H1 (cell line): ENCODE measurements at regions not wholly inside any gene's neighbourhood (a gene's known extent, or its start where the extent isn't known, plus 50 kb on each side); places are given as distances from the start of the nearest gene placed in this dataset.

Experiments
- CTCF ChIA-PET: fragments of 300-600 bp; sonication (Branson Sonifier 250); formaldehyde crosslinking; loops from one replicate; lab custom pipeline; 2021; ENCODE audit not compliant: partially characterized antibody; lab: Charles Lee
- POLR2A ChIA-PET: fragments of 300-600 bp; sonication (Branson Sonifier 250); formaldehyde crosslinking; loops from one replicate; lab custom pipeline; 2021; ENCODE audit warnings: inconsistent platforms; ENCODE audit not compliant: partially characterized antibody; lab: Charles Lee
- DNase-seq, 2 experiments: peaks; one replicate each; pipeline versions ENCODE4 v3.0.0 to v3.0.0-alpha.2; 2010 to 2022; ENCODE audit warnings: low spot score in 2 of 2, low read depth in 1 of 2, mixed read lengths in 1 of 2
- FAIRE-seq: peaks from 2 replicates; lab custom pipeline; 2011; peaks lifted over from hg19 to GRCh38; lab: Jason Lieb, UNC
- H2AFZ ChIP-seq: 2 replicates; pipeline ENCODE4 v1.8.1; 2012; ENCODE audit warnings: low read length, inconsistent platforms
- H2AK5ac ChIP-seq: 2 replicates; pipeline ENCODE4 v1.6.1; 2013; ENCODE audit warnings: low read depth, low read length
- H2BK120ac ChIP-seq: replicated peaks from 2 replicates; pipeline ENCODE3; 2013; ENCODE audit warnings: low read depth, low read length, inconsistent platforms
- H2BK12ac ChIP-seq: 2 replicates; pipeline ENCODE4 v1.6.1; 2013; ENCODE audit warnings: low read depth, low read length
- H2BK15ac ChIP-seq: 2 replicates; pipeline ENCODE4 v1.6.1; 2013; ENCODE audit warnings: low read length
- H2BK20ac ChIP-seq: 2 replicates; pipeline ENCODE4 v1.6.1; 2013; ENCODE audit warnings: low read length
- H2BK5ac ChIP-seq: 2 replicates; pipeline ENCODE4 v1.6.1; 2013; ENCODE audit warnings: low read depth, low read length
- H3K14ac ChIP-seq: 2 replicates; pipeline ENCODE4 v1.6.1; 2013; ENCODE audit warnings: inconsistent platforms; ENCODE audit not compliant: insufficient read length
- H3K18ac ChIP-seq: 2 replicates; pipeline ENCODE4 v1.6.1; 2013; ENCODE audit warnings: low read length; ENCODE audit errors: extremely low read depth
- H3K23ac ChIP-seq: 2 replicates; pipeline ENCODE4 v1.6.1; 2013; ENCODE audit warnings: inconsistent platforms; ENCODE audit not compliant: insufficient read length
- H3K23me2 ChIP-seq: 2 replicates; pipeline ENCODE4 v1.6.1; 2013; ENCODE audit warnings: low read depth, low read length
- H3K27ac ChIP-seq: 2 replicates; pipeline ENCODE4 v1.6.1; 2011; ENCODE audit warnings: low read depth, low read length, inconsistent platforms
- H3K27me3 ChIP-seq, 4 experiments: replicated peaks in 1 of 4; 1 replicate in 1 of 4; 2 replicates in 3 of 4; pipeline versions ENCODE4 v1.6.1 to v1.8.1; 2011 to 2013; ENCODE audit warnings: low read length in 3 of 4, mild to moderate bottlenecking in 3 of 4, inconsistent platforms in 2 of 4, mixed read lengths in 2 of 4, moderate library complexity in 1 of 4; ENCODE audit not compliant: control insufficient read depth in 3 of 4, insufficient read depth in 3 of 4; ENCODE audit errors: extremely low read depth in 1 of 4
- H3K36me3 ChIP-seq, 4 experiments: 2 replicates each; pipeline versions ENCODE4 v1.6.1 to v1.8.1; 2011 to 2013; ENCODE audit warnings: mild to moderate bottlenecking in 4 of 4, low read length in 3 of 4, moderate library complexity in 2 of 4, control low read depth in 1 of 4, inconsistent platforms in 1 of 4; ENCODE audit not compliant: insufficient read depth in 4 of 4, control insufficient read depth in 2 of 4
- H3K4ac ChIP-seq: replicated peaks from 2 replicates; pipeline ENCODE3; 2013; ENCODE audit warnings: low read length, low read depth, mixed read lengths, inconsistent platforms; ENCODE audit not compliant: insufficient read length
- H3K4me1 ChIP-seq, 4 experiments: replicated peaks in 1 of 4; 1 replicate in 1 of 4; 2 replicates in 3 of 4; pipeline versions ENCODE4 v1.6.1 to v1.8.1; 2011 to 2013; ENCODE audit warnings: low read length in 3 of 4, inconsistent platforms in 2 of 4, mixed read lengths in 1 of 4; ENCODE audit not compliant: insufficient read depth in 4 of 4, control insufficient read depth in 3 of 4
- H3K4me2 ChIP-seq, 2 experiments: 2 replicates each; pipeline versions ENCODE4 v1.6.1 to v1.8.1; 2011 to 2013; ENCODE audit warnings: low read depth in 2 of 2, low read length in 2 of 2, control low read depth in 1 of 2, inconsistent platforms in 1 of 2, mild to moderate bottlenecking in 1 of 2; ENCODE audit not compliant: insufficient read depth in 1 of 2
- H3K4me3 ChIP-seq, 4 experiments: fragments of 200-600, 300-600 bp in 1 of 4; sonication (generic), shearing (Covaris generic), sonication (Bioruptor Twin) in 1 of 4; 2 replicates each; pipeline versions ENCODE4 v1.5.1 to v1.8.1; 2011 to 2016; ENCODE audit warnings: low read length in 4 of 4, low read depth in 3 of 4, control low read depth in 2 of 4, inconsistent platforms in 2 of 4, mild to moderate bottlenecking in 2 of 4, mixed read lengths in 1 of 4, moderate library complexity in 1 of 4; ENCODE audit not compliant: insufficient read depth in 2 of 4; ENCODE audit errors: extremely low read depth in 1 of 4
- H3K56ac ChIP-seq: replicated peaks from 2 replicates; pipeline ENCODE3; 2013; ENCODE audit warnings: low read depth, mild to moderate bottlenecking, mixed read lengths, low read length, inconsistent platforms; ENCODE audit not compliant: insufficient read length
- H3K79me1 ChIP-seq: 2 replicates; pipeline ENCODE4 v1.6.1; 2013; ENCODE audit warnings: low read depth, low read length, control low read depth
- H3K79me2 ChIP-seq, 2 experiments: 2 replicates each; pipeline versions ENCODE4 v1.6.1 to v1.8.1; 2012 to 2013; ENCODE audit warnings: low read length in 2 of 2, mild to moderate bottlenecking in 2 of 2, inconsistent platforms in 1 of 2; ENCODE audit not compliant: insufficient read depth in 2 of 2, control insufficient read depth in 1 of 2
- H3K9ac ChIP-seq, 4 experiments: replicated peaks in 1 of 4; 1 replicate in 1 of 4; 2 replicates in 3 of 4; pipeline versions ENCODE4 v1.6.1 to v1.8.1; 2011 to 2013; ENCODE audit warnings: low read depth in 3 of 4, low read length in 3 of 4, control low read depth in 2 of 4, mild to moderate bottlenecking in 2 of 4, moderate library complexity in 2 of 4, inconsistent platforms in 1 of 4; ENCODE audit errors: extremely low read depth in 1 of 4
- H3K9me3 ChIP-seq, 2 experiments: 2 replicates each; pipeline versions ENCODE4 v1.6.1 to v1.8.1; 2012 to 2013; ENCODE audit warnings: mild to moderate bottlenecking in 2 of 2, moderate library complexity in 2 of 2, control low read depth in 1 of 2, inconsistent platforms in 1 of 2, low read depth in 1 of 2, low read length in 1 of 2, mixed read lengths in 1 of 2; ENCODE audit not compliant: insufficient read depth in 2 of 2
- H4K20me1 ChIP-seq, 2 experiments: replicated peaks in 1 of 2; 2 replicates each; pipeline versions ENCODE3 to v1.8.1; 2011 to 2013; ENCODE audit warnings: inconsistent platforms in 2 of 2, low read length in 2 of 2, mild to moderate bottlenecking in 1 of 2; ENCODE audit not compliant: insufficient read depth in 2 of 2, control insufficient read depth in 1 of 2
- H4K5ac ChIP-seq: 2 replicates; pipeline ENCODE4 v1.6.1; 2013; ENCODE audit warnings: low read length, low read depth, mixed read lengths, inconsistent platforms; ENCODE audit not compliant: insufficient read length
- H4K8ac ChIP-seq: 2 replicates; pipeline ENCODE4 v1.8.0; 2013; ENCODE audit warnings: mild to moderate bottlenecking, moderate library complexity, low read length, inconsistent platforms; ENCODE audit not compliant: insufficient read depth; ENCODE audit errors: extremely low read depth
- H4K91ac ChIP-seq: replicated peaks from 2 replicates; pipeline ENCODE3; 2013; ENCODE audit warnings: low read length, mixed read lengths, inconsistent platforms; ENCODE audit not compliant: insufficient read length
- BCL11A ChIP-seq, 2 experiments: IDR thresholded peaks; one replicate each; pipeline ENCODE4 v1.6.1; 2011; ENCODE audit warnings: low read depth in 2 of 2, low read length in 2 of 2, mild to moderate bottlenecking in 2 of 2
- CBX5 ChIP-seq: fragments of 300-800, 300-1000 bp; sonication (generic); IDR thresholded peaks from 2 replicates; pipeline ENCODE4 v1.7.1; 2016; ENCODE audit warnings: antibody characterized with exemption, low read length, low read depth
- CHD2 ChIP-seq: IDR thresholded peaks from 2 replicates; pipeline ENCODE4 v1.6.1; 2012; ENCODE audit warnings: low read length, improper control_type of control experiment
- GABPA ChIP-seq: IDR thresholded peaks from 2 replicates; pipeline ENCODE4 v1.6.1; 2011; ENCODE audit warnings: mild to moderate bottlenecking, low read length, moderate library complexity, borderline replicate concordance; ENCODE audit not compliant: insufficient read depth
- HDAC6 ChIP-seq: IDR thresholded peaks from one replicate; pipeline ENCODE4 v1.7.1; 2012; ENCODE audit warnings: low read depth, mild to moderate bottlenecking, inconsistent platforms, low read length, moderate library complexity
- RNF2 ChIP-seq: fragments of 200-900, 300-1000 bp; sonication (generic); IDR thresholded peaks from 2 replicates; pipeline ENCODE4 v1.7.1; 2016; ENCODE audit warnings: borderline replicate concordance, low read depth, mild to moderate bottlenecking, antibody characterized with exemption, low read length; ENCODE audit not compliant: poor library complexity, severe bottlenecking; ENCODE audit errors: missing control alignments
- SAP30 ChIP-seq: fragments of 300-600 bp; sonication (generic); IDR thresholded peaks from 2 replicates; pipeline ENCODE4 v1.7.1; 2012; ENCODE audit warnings: low read length, moderate library complexity, mild to moderate bottlenecking, inconsistent platforms; ENCODE audit not compliant: insufficient read depth, insufficient replicate concordance
- SIN3A ChIP-seq, 2 experiments: IDR thresholded peaks in 1 of 2; conservative IDR thresholded peaks in 1 of 2; 2 replicates each; pipeline ENCODE4 v1.6.1; 2011 to 2012; ENCODE audit warnings: low read length in 2 of 2, improper control_type of control experiment in 1 of 2, low read depth in 1 of 2, mild to moderate bottlenecking in 1 of 2
- TAF7 ChIP-seq: optimal IDR thresholded peaks from 2 replicates; pipeline ENCODE3; 2011; ENCODE audit warnings: low read depth, mild to moderate bottlenecking, inconsistent platforms, low read length, moderate library complexity, borderline replicate concordance
- YY1 ChIP-seq: IDR thresholded peaks from 2 replicates; pipeline ENCODE4 v1.6.1; 2011; ENCODE audit warnings: low read depth, mild to moderate bottlenecking, low read length
- WGBS, 2 experiments: shearing (Covaris generic) in 1 of 2; methylation state at CpG; one replicate each; pipeline versions ENCODE4 v1.1.6 to v1.1.7; 2013 to 2015; ENCODE audit warnings: low lambda C conversion rate in 2 of 2, mixed read lengths in 2 of 2, inconsistent platforms in 1 of 2, low coverage in 1 of 2, missing lambda C conversion rate in 1 of 2; ENCODE audit not compliant: insufficient replicate concordance in 2 of 2, insufficient coverage in 1 of 2, insufficient read length in 1 of 2; ENCODE audit errors: extremely low coverage in 1 of 2, missing lambda C conversion rate in 1 of 2; 5-methylcytosine and 5-hydroxymethylcytosine counted together
- TF ChIP-seq, protein P1 (sequence below): IDR thresholded peaks from 2 replicates; pipeline ENCODE4 v1.6.1; 2012; ENCODE audit warnings: inconsistent platforms
- TF ChIP-seq, protein P2 (sequence below): IDR thresholded peaks from 2 replicates; pipeline ENCODE4 v1.6.1; 2012; ENCODE audit warnings: inconsistent platforms
- TF ChIP-seq, protein P3 (sequence below): IDR thresholded peaks from 2 replicates; pipeline ENCODE4 v1.6.1; 2011; ENCODE audit warnings: low read depth, mild to moderate bottlenecking, low read length; ENCODE audit not compliant: insufficient read depth

DNA sequence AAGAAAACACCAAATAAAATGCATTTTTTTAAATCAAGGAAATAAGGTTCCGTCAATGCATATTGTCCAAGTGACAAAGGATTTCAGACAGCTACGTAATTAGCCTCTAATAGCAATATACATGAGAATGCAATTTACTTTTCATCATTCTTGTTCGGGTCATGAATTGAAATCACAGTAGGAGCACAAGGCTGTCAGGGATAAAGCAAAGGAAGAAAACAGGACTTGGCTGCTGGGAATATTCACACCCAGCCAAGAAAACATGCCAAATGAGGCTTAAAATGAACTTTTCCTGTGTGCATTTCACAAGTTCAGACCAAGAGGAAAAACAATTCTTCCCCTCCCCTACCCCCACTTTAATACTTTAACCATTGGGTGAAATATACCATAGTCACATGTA lies 188.6 kb downstream of the CWF19L2 start:
- POLR2A ChIA-PET = no interaction called here
- TF ChIP-seq, protein P1, sequence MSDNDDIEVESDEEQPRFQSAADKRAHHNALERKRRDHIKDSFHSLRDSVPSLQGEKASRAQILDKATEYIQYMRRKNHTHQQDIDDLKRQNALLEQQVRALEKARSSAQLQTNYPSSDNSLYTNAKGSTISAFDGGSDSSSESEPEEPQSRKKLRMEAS = no peak
- no peak for TF ChIP-seq TAF7
- TF ChIP-seq HDAC6 = no peak
- TF ChIP-seq CBX5 = no peak
- TF ChIP-seq CHD2 = no peak
- no peak for TF ChIP-seq BCL11A (IDR thresholded peaks at IDR 0.05; ENCODE audit: low read depth in 2 of 2, low read length in 2 of 2)
- TF ChIP-seq SIN3A (conservative IDR thresholded peaks at IDR 0.05 in 1 of 2, IDR thresholded peaks at IDR 0.05 in 1 of 2; ENCODE audit: low read depth in 1 of 2, low read length in 2 of 2) = no peak
- TF ChIP-seq SAP30 = no peak
- TF ChIP-seq RNF2 = no peak
- TF ChIP-seq YY1 = no peak
- TF ChIP-seq GABPA = no peak
- TF ChIP-seq, protein P2, sequence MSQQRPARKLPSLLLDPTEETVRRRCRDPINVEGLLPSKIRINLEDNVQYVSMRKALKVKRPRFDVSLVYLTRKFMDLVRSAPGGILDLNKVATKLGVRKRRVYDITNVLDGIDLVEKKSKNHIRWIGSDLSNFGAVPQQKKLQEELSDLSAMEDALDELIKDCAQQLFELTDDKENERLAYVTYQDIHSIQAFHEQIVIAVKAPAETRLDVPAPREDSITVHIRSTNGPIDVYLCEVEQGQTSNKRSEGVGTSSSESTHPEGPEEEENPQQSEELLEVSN = no peak
- TF ChIP-seq, protein P3, sequence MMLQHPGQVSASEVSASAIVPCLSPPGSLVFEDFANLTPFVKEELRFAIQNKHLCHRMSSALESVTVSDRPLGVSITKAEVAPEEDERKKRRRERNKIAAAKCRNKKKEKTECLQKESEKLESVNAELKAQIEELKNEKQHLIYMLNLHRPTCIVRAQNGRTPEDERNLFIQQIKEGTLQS = no peak

More for the DNA sequence above, 188.6 kb downstream of the CWF19L2 start:
- Histone ChIP-seq H2AFZ (no peak overlapping the region), H4K91ac (no peak overlapping the region), H3K9me3 (no peaks in the 10 kb centered on the region), H4K8ac (no peak overlapping the region), H3K4me2 (no peak overlapping the region), H3K4me1 (no peaks in the 10 kb centered on the region), H2BK20ac (no peak overlapping the region), H4K20me1 (no peaks in the 10 kb centered on the region), H3K14ac (no peak overlapping the region), H3K23ac (no peak overlapping the region), H3K27ac (no peak overlapping the region), H3K79me1 (no peaks in the 10 kb centered on the region), H3K56ac (no peak overlapping the region), H3K23me2 (no peaks in the 10 kb centered on the region), H3K79me2 (no peaks in the 10 kb centered on the region), H2BK15ac (no peak overlapping the region), H3K9ac (no peak overlapping the region), H3K4ac (no peak overlapping the region), H4K5ac (no peak overlapping the region), H2BK120ac (no peak overlapping the region), H3K4me3 (no peak overlapping the region), H3K18ac (no peak overlapping the region), H3K36me3 (no peaks in the 10 kb centered on the region), H2BK5ac (no peak overlapping the region), H2BK12ac (no peak overlapping the region), H2AK5ac (no peak overlapping the region), H3K27me3 (no peaks in the 10 kb centered on the region)
- DNase-seq = no peak
- FAIRE-seq = no peak
- CTCF ChIA-PET = no interaction called here
- 75% methylated on average over 3 of the region's 3 CpGs; no CpG with 5 or more reads in 1 of the 2 experiments for WGBS, 2 experiments
